SK-N-SH treated with all-trans-retinoic acid at 6 μM for 48 hours (cell line): ENCODE measurements at regions not wholly inside any gene's neighbourhood (a gene's known extent, or its start where the extent isn't known, plus 50 kb on each side); places are given as distances from the start of the nearest gene placed in this dataset.

Source experiments
- ATAC-seq: fragments of 200-7000 bp; cut with Tn5 transposase; 3 replicates; pipeline ENCODE4 v1.9.1; 2020; ENCODE audit warnings: mild to moderate bottlenecking, moderate library complexity
- ARNTL ChIP-seq: fragments of 450-650 bp; formaldehyde crosslinking; IDR thresholded peaks from 2 replicates; pipeline ENCODE4 v1.5.0; 2020; ENCODE audit warnings: low read depth, mild to moderate bottlenecking, moderate library complexity, borderline replicate concordance
- BACH2 ChIP-seq: fragments of 250-450 bp; sonication (Bioruptor Pico); IDR thresholded peaks from 2 replicates; pipeline ENCODE4 v1.9.0; 2021; ENCODE audit warnings: mild to moderate bottlenecking, borderline replicate concordance
- CREB5 ChIP-seq: fragments of 250-450 bp; sonication (Bioruptor Pico); IDR thresholded peaks from 2 replicates; pipeline ENCODE4 v1.5.1; 2020; ENCODE audit warnings: low read depth, mild to moderate bottlenecking, moderate library complexity
- CSDC2 ChIP-seq: fragments of 250-450 bp; sonication (Bioruptor Pico); IDR thresholded peaks from 2 replicates; pipeline ENCODE4 v1.5.0; 2020; ENCODE audit warnings: mild to moderate bottlenecking, moderate library complexity
- CSRNP3 ChIP-seq: fragments of 250-450 bp; sonication (Bioruptor Pico); IDR thresholded peaks from 2 replicates; pipeline ENCODE4 v1.5.1; 2021; ENCODE audit warnings: mild to moderate bottlenecking, moderate library complexity
- ESRRG ChIP-seq: fragments of 250-450 bp; sonication (Bioruptor Pico); IDR thresholded peaks from 2 replicates; pipeline ENCODE4 v1.6.1; 2021; ENCODE audit warnings: mild to moderate bottlenecking
- GLIS3 ChIP-seq: fragments of 250-450 bp; sonication (Bioruptor Pico); IDR thresholded peaks from 2 replicates; pipeline ENCODE4 v1.5.0; 2020; ENCODE audit warnings: mild to moderate bottlenecking, moderate library complexity
- ISL1 ChIP-seq: fragments of 250-450 bp; sonication (Bioruptor Pico); IDR thresholded peaks from 2 replicates; pipeline ENCODE4 v2.1.2; 2022; ENCODE audit warnings: mild to moderate bottlenecking, moderate library complexity
- OSR1 ChIP-seq: fragments of 250-450 bp; sonication (Bioruptor Pico); IDR thresholded peaks from 2 replicates; pipeline ENCODE4 v1.8.0; 2022; ENCODE audit warnings: moderate library complexity, mild to moderate bottlenecking, inconsistent platforms
- PATZ1 ChIP-seq: fragments of 250-450 bp; sonication (Bioruptor Pico); IDR thresholded peaks from 2 replicates; pipeline ENCODE4 v1.8.0; 2020; ENCODE audit warnings: mild to moderate bottlenecking, moderate library complexity, borderline replicate concordance
- POU6F1 ChIP-seq: fragments of 250-450 bp; sonication (Bioruptor Pico); IDR thresholded peaks from 2 replicates; pipeline ENCODE4 v1.8.0; 2021; ENCODE audit warnings: low read depth, mild to moderate bottlenecking, moderate library complexity, borderline replicate concordance
- PPARA ChIP-seq: fragments of 250-450 bp; sonication (Bioruptor Pico); IDR thresholded peaks from 2 replicates; pipeline ENCODE4 v1.5.0; 2020; ENCODE audit warnings: mild to moderate bottlenecking, borderline replicate concordance
- RARB ChIP-seq: fragments of 250-450 bp; sonication (Bioruptor Pico); IDR thresholded peaks from 2 replicates; pipeline ENCODE4 v1.8.0; 2021; ENCODE audit warnings: mild to moderate bottlenecking, moderate library complexity
- SNAI2 ChIP-seq: fragments of 250-450 bp; sonication (Bioruptor Pico); IDR thresholded peaks from 2 replicates; pipeline ENCODE4 v1.5.0; 2020; ENCODE audit warnings: mild to moderate bottlenecking, moderate library complexity
- TCF4 ChIP-seq: fragments of 250-450 bp; sonication (Bioruptor Pico); IDR thresholded peaks from 2 replicates; pipeline ENCODE4 v1.8.0; 2021; ENCODE audit warnings: mild to moderate bottlenecking, moderate library complexity, borderline replicate concordance
- TOX ChIP-seq: fragments of 250-450 bp; sonication (Bioruptor Pico); IDR thresholded peaks from 2 replicates; pipeline ENCODE4 v1.8.0; 2021; ENCODE audit warnings: mild to moderate bottlenecking, moderate library complexity, borderline replicate concordance
- TSHZ2 ChIP-seq: fragments of 250-450 bp; sonication (Bioruptor Pico); IDR thresholded peaks from 2 replicates; pipeline ENCODE4 v1.5.0; 2020; ENCODE audit warnings: mild to moderate bottlenecking, moderate library complexity
- ZC3H10 ChIP-seq: fragments of 250-450 bp; sonication (Bioruptor Pico); IDR thresholded peaks from 2 replicates; pipeline ENCODE4 v1.5.1; 2021; ENCODE audit warnings: mild to moderate bottlenecking, moderate library complexity
- ZFP3 ChIP-seq: fragments of 250-450 bp; sonication (Bioruptor Pico); IDR thresholded peaks from 2 replicates; pipeline ENCODE4 v1.5.0; 2020; ENCODE audit warnings: mild to moderate bottlenecking, moderate library complexity
- ZNF565 ChIP-seq: fragments of 450-650 bp; formaldehyde crosslinking; conservative IDR thresholded peaks from 2 replicates; pipeline ENCODE4 v1.5.0; 2020; ENCODE audit warnings: low read depth, mild to moderate bottlenecking, moderate library complexity
- ZNF70 ChIP-seq: fragments of 450-650 bp; formaldehyde crosslinking; IDR thresholded peaks from 2 replicates; pipeline ENCODE4 v1.5.0; 2020; ENCODE audit warnings: mild to moderate bottlenecking, moderate library complexity
- ZNF8 ChIP-seq: fragments of 450-650 bp; formaldehyde crosslinking; IDR thresholded peaks from 2 replicates; pipeline ENCODE4 v1.5.0; 2020; ENCODE audit warnings: mild to moderate bottlenecking, moderate library complexity

- TF ChIP-seq ZC3H10 (CRISPR knock-in tag) (no peak), ZFP3 (CRISPR knock-in tag) (no peak), CSRNP3 (CRISPR knock-in tag) (no peak), PATZ1 (CRISPR knock-in tag) (no peak), POU6F1 (CRISPR knock-in tag) (no peak), ESRRG (CRISPR knock-in tag) (no peak), ZNF70 (CRISPR knock-in tag) (no peak), ISL1 (no peak), GLIS3 (CRISPR knock-in tag) (no peak), CREB5 (CRISPR knock-in tag) (no peak), OSR1 (CRISPR knock-in tag) (no peak), TCF4 (CRISPR knock-in tag) (no peak)
- ATAC-seq = no peak
These were observed 98.0 kb upstream of the IRX2 start for GRCh38 chr5:2849429-2849828.

GRCh38 chr5:2848619-2849018 is 97.1 kb upstream of the IRX2 start:
- TF ChIP-seq CSDC2 (CRISPR knock-in tag) = no peak
- TF ChIP-seq ZFP3 (CRISPR knock-in tag) = no peak
- no peak for TF ChIP-seq PPARA (CRISPR knock-in tag)
- no peak for TF ChIP-seq BACH2 (CRISPR knock-in tag)
- no peak for TF ChIP-seq POU6F1 (CRISPR knock-in tag)
- TF ChIP-seq ESRRG (CRISPR knock-in tag) = no peak
- TF ChIP-seq CREB5 (CRISPR knock-in tag) = no peak
- TF ChIP-seq ZNF8 = no peak
- TF ChIP-seq ARNTL (CRISPR knock-in tag) = no peak
- no peak for TF ChIP-seq CSRNP3 (CRISPR knock-in tag)
- TF ChIP-seq ZNF70 (CRISPR knock-in tag) = no peak
- TF ChIP-seq TOX (CRISPR knock-in tag) = no peak

DNA sequence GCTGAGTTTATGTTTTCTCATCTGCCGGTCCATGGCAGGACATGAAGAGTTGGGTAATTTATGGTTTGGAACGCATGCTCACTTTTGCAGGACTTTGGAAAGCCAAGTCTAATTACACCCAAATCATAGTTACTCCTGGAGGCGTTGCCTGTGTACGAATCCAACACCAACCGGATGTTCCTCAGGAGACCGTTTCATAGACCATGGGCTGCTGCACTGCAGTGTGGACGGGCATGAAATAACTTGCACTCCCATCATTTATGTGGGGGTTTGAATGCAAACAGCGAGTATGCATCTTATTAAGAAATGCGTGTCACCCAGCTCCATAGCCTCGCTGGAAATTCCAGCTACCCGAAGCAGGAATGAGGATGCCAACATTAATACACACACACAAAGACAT is 96.1 kb upstream of the IRX2 start:
- ATAC-seq = no peak
- TF ChIP-seq SNAI2 (no peak), CSDC2 (CRISPR knock-in tag) (no peak), ZNF8 (no peak), TSHZ2 (CRISPR knock-in tag) (no peak), CREB5 (CRISPR knock-in tag) (no peak), ARNTL (CRISPR knock-in tag) (no peak), BACH2 (CRISPR knock-in tag) (no peak), PPARA (CRISPR knock-in tag) (no peak), GLIS3 (CRISPR knock-in tag) (no peak), ESRRG (CRISPR knock-in tag) (no peak), RARB (no peak), ZNF565 (CRISPR knock-in tag) (no peak), ZNF70 (CRISPR knock-in tag) (no peak), OSR1 (CRISPR knock-in tag) (no peak)

More at GRCh38 chr5:2848619-2849018, 97.1 kb upstream of the IRX2 start:
- no peak for ATAC-seq
